ENCODE measurements at regions not wholly inside any gene's neighbourhood (a gene's known extent, or its start where the extent isn't known, plus 50 kb on each side); places are given as distances from the start of the nearest gene placed in this dataset.
"Not testable (repeated sequence)": the region's sequence is repeated elsewhere in the genome, so short reads cannot be mapped to it uniquely, and the experiment has no call there.

- no peak for TF ChIP-seq ZBTB33 (IDR thresholded peaks at IDR 0.05)
- TF ChIP-seq HNF4G (IDR thresholded peaks at IDR 0.05): no peak
- TF ChIP-seq YY1 (IDR thresholded peaks at IDR 0.05): no peak
- TF ChIP-seq RXRA (IDR thresholded peaks at IDR 0.05): no peak
- no peak for TF ChIP-seq FOXA2 (IDR thresholded peaks at IDR 0.05)
- no peak for TF ChIP-seq SP1 (IDR thresholded peaks at IDR 0.05)
Measured at GRCh38 chr13:90605664-90606063, 741.8 kb upstream of the MIR17HG start (continued).

- not testable (repeated sequence) for H3K27me3 ChIP-seq (ENCODE audit: control insufficient read depth in 4 of 4, insufficient read depth in 4 of 4, low read length in 3 of 4); H3K4me3 ChIP-seq (ENCODE audit: low read depth in 1 of 3, low read length in 3 of 3); H3K9me3 ChIP-seq (ENCODE audit: control insufficient read depth in 4 of 4, low read length in 3 of 4); H3K9ac ChIP-seq (ENCODE audit: low read depth in 1 of 2, low read length in 2 of 2); H3K4me1 ChIP-seq (ENCODE audit: control insufficient read depth in 4 of 4, insufficient read depth in 4 of 4, low read length in 3 of 4); DNase-seq (ENCODE audit: low spot score); H3K27ac ChIP-seq (ENCODE audit: low read depth in 1 of 2, low read length in 2 of 2); H3K36me3 ChIP-seq (ENCODE audit: control insufficient read depth in 4 of 4, insufficient read depth in 3 of 4, low read depth in 1 of 4, low read length in 3 of 4)
- WGBS: 84% methylated on average over 6 of the region's 6 CpGs
Measured at GRCh38 chr13:90606921-90607320, 740.6 kb upstream of the MIR17HG start.

- no peak for DNase-seq (ENCODE audit: low spot score)
- H3K4me3 ChIP-seq (ENCODE audit: low read depth in 1 of 3, low read length in 3 of 3): no peak overlapping the region
- H3K9me3 ChIP-seq (ENCODE audit: control insufficient read depth in 4 of 4, low read length in 3 of 4): peaks cover 0 to 2% (median 0%) of the 10 kb centered on the region in 4 donors
- TF ChIP-seq YY1 (IDR thresholded peaks at IDR 0.05) (no peak), CTCF (IDR thresholded peaks at IDR 0.05; ENCODE audit: low read depth, low read length, missing input control) (no peak), NR2F2 (IDR thresholded peaks at IDR 0.05) (no peak), MAX (IDR thresholded peaks at IDR 0.05) (no peak), JUND (IDR thresholded peaks at IDR 0.05) (no peak), RXRA (IDR thresholded peaks at IDR 0.05) (no peak), EGR1 (IDR thresholded peaks at IDR 0.05; ENCODE audit: low read depth in 2 of 2) (no peak)
- no peak overlapping the region for H3K27ac ChIP-seq (ENCODE audit: low read depth in 1 of 2, low read length in 2 of 2)
- H3K4me1 ChIP-seq (ENCODE audit: control insufficient read depth in 4 of 4, insufficient read depth in 4 of 4, low read length in 3 of 4): no peaks in the 10 kb centered on the region
- no peaks in the 10 kb centered on the region for H3K27me3 ChIP-seq (ENCODE audit: control insufficient read depth in 4 of 4, insufficient read depth in 4 of 4, low read length in 3 of 4)
- no peaks in the 10 kb centered on the region for H3K36me3 ChIP-seq (ENCODE audit: control insufficient read depth in 4 of 4, insufficient read depth in 3 of 4, low read depth in 1 of 4, low read length in 3 of 4)
- H3K9ac ChIP-seq (ENCODE audit: low read depth in 1 of 2, low read length in 2 of 2): no peak overlapping the region
- WGBS: 86% methylated on average over 2 of the region's 2 CpGs
Measured at GRCh38 chr13:90612391-90612790, 735.1 kb upstream of the MIR17HG start.

- no peak overlapping the region for H3K27ac ChIP-seq (ENCODE audit: low read depth in 1 of 2, low read length in 2 of 2)
- H3K9ac ChIP-seq (ENCODE audit: low read depth in 1 of 2, low read length in 2 of 2): no peak overlapping the region
- DNase-seq (ENCODE audit: low spot score): no peak
- 92% methylated on average over 12 of the region's 12 CpGs for WGBS
- H3K4me1 ChIP-seq (ENCODE audit: control insufficient read depth in 4 of 4, insufficient read depth in 4 of 4, low read length in 3 of 4): no peaks in the 10 kb centered on the region
- H3K4me3 ChIP-seq (ENCODE audit: low read depth in 1 of 3, low read length in 3 of 3): no peak overlapping the region
- H3K36me3 ChIP-seq (ENCODE audit: control insufficient read depth in 4 of 4, insufficient read depth in 3 of 4, low read depth in 1 of 4, low read length in 3 of 4): no peaks in the 10 kb centered on the region
- H3K27me3 ChIP-seq (ENCODE audit: control insufficient read depth in 4 of 4, insufficient read depth in 4 of 4, low read length in 3 of 4): no peaks in the 10 kb centered on the region
- peaks cover 0 to 2% (median 0%) of the 10 kb centered on the region in 4 donors for H3K9me3 ChIP-seq (ENCODE audit: control insufficient read depth in 4 of 4, low read length in 3 of 4)
- TF ChIP-seq JUND (IDR thresholded peaks at IDR 0.05): no peak
- no peak for TF ChIP-seq ZBTB33 (IDR thresholded peaks at IDR 0.05)
- TF ChIP-seq FOXA1 (IDR thresholded peaks at IDR 0.05): no peak
- TF ChIP-seq CTCF (IDR thresholded peaks at IDR 0.05; ENCODE audit: low read depth, low read length, missing input control): no peak
- TF ChIP-seq TAF1 (conservative IDR thresholded peaks at IDR 0.05): no peak
- TF ChIP-seq FOXA2 (IDR thresholded peaks at IDR 0.05): no peak
- TF ChIP-seq HNF4G (IDR thresholded peaks at IDR 0.05): no peak
Measured at GRCh38 chr13:90613076-90613795, 734.3 kb upstream of the MIR17HG start.

Measured in liver (tissue), 8 donors.